ENCODE measurements at regions not wholly inside any gene's neighbourhood (a gene's known extent, or its start where the extent isn't known, plus 50 kb on each side); places are given as distances from the start of the nearest gene placed in this dataset.
"Not testable (repeated sequence)": the region's sequence is repeated elsewhere in the genome, so short reads cannot be mapped to it uniquely, and the experiment has no call there.

- no peak for TF ChIP-seq CTCF (conservative IDR thresholded peaks at IDR 0.05; ENCODE audit: low read length)
- H3K4me3 ChIP-seq (ENCODE audit: low read length): no peak overlapping the region
- DNase-seq (ENCODE audit: low read depth): no peak
Observed at GRCh38 chr13:44786756-44787155, 202.5 kb downstream of the NUFIP1 start.

GRCh38 chr13:44785401-44785800 lies 203.9 kb downstream of the NUFIP1 start:
- no peak for DNase-seq (ENCODE audit: low read depth)
- TF ChIP-seq CTCF (conservative IDR thresholded peaks at IDR 0.05; ENCODE audit: low read length): no peak
- no peak overlapping the region for H3K4me3 ChIP-seq (ENCODE audit: low read length)

- H3K4me3 ChIP-seq (ENCODE audit: low read length): no peak overlapping the region
- no peak for TF ChIP-seq CTCF (conservative IDR thresholded peaks at IDR 0.05; ENCODE audit: low read length)
- no peak for DNase-seq (ENCODE audit: low read depth)
Observed at GRCh38 chr13:44784708-44785080, 204.6 kb downstream of the NUFIP1 start.

- no peak for TF ChIP-seq CTCF (conservative IDR thresholded peaks at IDR 0.05; ENCODE audit: low read length)
- H3K4me3 ChIP-seq (ENCODE audit: low read length): no peak overlapping the region
- no peak for DNase-seq (ENCODE audit: low read depth)
Observed at GRCh38 chr13:44783994-44784707, 205.1 kb downstream of the NUFIP1 start.

GRCh38 chr13:44780591-44781280 lies 204.6 kb upstream of the TSC22D1 start:
- DNase-seq (ENCODE audit: low read depth): no peak
- H3K4me3 ChIP-seq (ENCODE audit: low read length): no peak overlapping the region
- TF ChIP-seq CTCF (conservative IDR thresholded peaks at IDR 0.05; ENCODE audit: low read length): no peak

- H3K4me3 ChIP-seq (ENCODE audit: low read length): no peak overlapping the region
- DNase-seq (ENCODE audit: low read depth): no peak
- TF ChIP-seq CTCF (conservative IDR thresholded peaks at IDR 0.05; ENCODE audit: low read length): no peak
Observed at GRCh38 chr13:44778761-44779484, 202.8 kb upstream of the TSC22D1 start.

- H3K4me3 ChIP-seq (ENCODE audit: low read length): not testable (repeated sequence)
Observed at GRCh38 chr13:44775290-44775689, 199.2 kb upstream of the TSC22D1 start.

More at GRCh38 chr13:44775290-44775689, 199.2 kb upstream of the TSC22D1 start:
- not testable (repeated sequence) for DNase-seq (ENCODE audit: low read depth)

Measured in AG10803 (cell line).